GM12864 (cell line): ENCODE measurements at regions not wholly inside any gene's neighbourhood (a gene's known extent, or its start where the extent isn't known, plus 50 kb on each side); places are given as distances from the start of the nearest gene placed in this dataset.

Source experiments
- DNase-seq: peaks from one replicate; pipeline ENCODE4 v3.0.0-alpha.2; 2011; ENCODE audit warnings: low read depth
- H3K4me3 ChIP-seq: 2 replicates; pipeline ENCODE4 v1.5.1; 2011; ENCODE audit warnings: mild to moderate bottlenecking, low read depth, low read length, control low read depth
- CTCF ChIP-seq: IDR thresholded peaks from 2 replicates; pipeline ENCODE4 v1.5.1; 2011; ENCODE audit warnings: low read depth, mild to moderate bottlenecking, moderate library complexity, low read length, control low read depth, inconsistent platforms; ENCODE audit errors: missing control alignments

- no peak for TF ChIP-seq CTCF
- DNase-seq = no peak
- H3K4me3 ChIP-seq = no peak overlapping the region
Measured at GRCh38 chr11:112722148-112722547, 239.1 kb upstream of the NCAM1 start.

GRCh38 chr11:112722876-112723275 is 238.3 kb upstream of the NCAM1 start:
- TF ChIP-seq CTCF = no peak
- no peak overlapping the region for H3K4me3 ChIP-seq
- DNase-seq = no peak

- no peak overlapping the region for H3K4me3 ChIP-seq
- no peak for TF ChIP-seq CTCF
- DNase-seq = no peak
Measured at GRCh38 chr11:112723676-112724495, 237.3 kb upstream of the NCAM1 start.

GRCh38 chr11:112724496-112724790 is 236.8 kb upstream of the NCAM1 start:
- DNase-seq = no peak
- TF ChIP-seq CTCF = no peak

GRCh38 chr11:112725636-112726035 is 235.6 kb upstream of the NCAM1 start:
- no peak for DNase-seq
- H3K4me3 ChIP-seq = no peak overlapping the region
- TF ChIP-seq CTCF = no peak

More at GRCh38 chr11:112724496-112724790, 236.8 kb upstream of the NCAM1 start:
- H3K4me3 ChIP-seq = no peak overlapping the region

- no peak for TF ChIP-seq CTCF
- no peak for DNase-seq
- no peak overlapping the region for H3K4me3 ChIP-seq
Measured at GRCh38 chr11:112727341-112727841, 233.8 kb upstream of the NCAM1 start.

GRCh38 chr11:112728288-112728687 is 232.9 kb upstream of the NCAM1 start:
- DNase-seq = no peak
- no peak for TF ChIP-seq CTCF
- H3K4me3 ChIP-seq = no peak overlapping the region
